ENCODE measurements at regions not wholly inside any gene's neighbourhood (a gene's known extent, or its start where the extent isn't known, plus 50 kb on each side); places are given as distances from the start of the nearest gene placed in this dataset.

GRCh38 chr12:9406564-9407424 lies 198.6 kb upstream of the PZP start:
- no peak for DNase-seq
- Histone ChIP-seq H2AFZ (replicated peaks; ENCODE audit: low read length, poor library complexity) (no peak overlapping the region), H3K27ac (ENCODE audit: insufficient read depth, low read length) (no peak overlapping the region), H4K20me1 (ENCODE audit: insufficient read depth, low read length) (no peaks in the 10 kb centered on the region), H2BK15ac (ENCODE audit: low read depth, low read length) (no peak overlapping the region), H3K9me3 (ENCODE audit: control insufficient read depth, insufficient read depth, low read length) (no peaks in the 10 kb centered on the region), H2AK5ac (ENCODE audit: low read depth, low read length) (no peak overlapping the region), H2BK120ac (ENCODE audit: low read depth, low read length) (no peak overlapping the region), H4K5ac (ENCODE audit: low read depth, low read length) (no peak overlapping the region), H3K9ac (ENCODE audit: low read depth, low read length) (no peak overlapping the region), H4K8ac (ENCODE audit: low read depth in 2 of 2, low read length in 2 of 2) (no peak overlapping the region), H3K4me3 (ENCODE audit: insufficient read depth, low read depth, low read length) (no peak overlapping the region), H4K91ac (ENCODE audit: insufficient read depth, low read depth, low read length) (no peak overlapping the region), H2BK20ac (ENCODE audit: low read depth, low read length) (no peak overlapping the region), H3K18ac (ENCODE audit: low read depth, low read length) (no peak overlapping the region), H3K23ac (ENCODE audit: low read depth, low read length) (no peak overlapping the region), H2BK5ac (ENCODE audit: low read depth, low read length, poor library complexity, severe bottlenecking) (no peak overlapping the region), H3K4ac (ENCODE audit: low read depth, low read length) (no peak overlapping the region), H3K79me1 (ENCODE audit: low read depth in 1 of 2, low read length in 2 of 2) (no peaks in the 10 kb centered on the region), H3K4me1 (ENCODE audit: control insufficient read depth, insufficient read depth, low read length) (no peaks in the 10 kb centered on the region; the same call in 1 of the 2 replicates), H3K9me1 (ENCODE audit: insufficient read depth, low read length) (no peaks in the 10 kb centered on the region), H3K27me3 (ENCODE audit: control insufficient read depth, insufficient read depth, low read length) (peaks cover 5% of the 10 kb centered on the region; the same call in 1 of the 2 replicates), H2AK9ac (replicated peaks; ENCODE audit: low read depth, low read length, poor library complexity) (no peak overlapping the region), H3K14ac (replicated peaks; ENCODE audit: low read depth, low read length) (no peak overlapping the region), H3K56ac (ENCODE audit: extremely low read depth, insufficient read depth, low read length) (no peak overlapping the region), H3K4me2 (ENCODE audit: low read depth, low read length) (no peak overlapping the region), H3K36me3 (ENCODE audit: control insufficient read depth, insufficient read depth, low read length) (no peaks in the 10 kb centered on the region)
- TF ChIP-seq RFX5 (IDR thresholded peaks at IDR 0.05; ENCODE audit: low read depth, low read length) (no peak), FOS (IDR thresholded peaks at IDR 0.05; ENCODE audit: low read depth, low read length) (no peak), MAFK (IDR thresholded peaks at IDR 0.05; ENCODE audit: low read depth, low read length) (no peak), CHD1 (IDR thresholded peaks at IDR 0.05; ENCODE audit: low read depth, low read length) (no peak), CEBPB (IDR thresholded peaks at IDR 0.05; ENCODE audit: low read depth, low read length) (no peak), MXI1 (IDR thresholded peaks at IDR 0.05; ENCODE audit: borderline replicate concordance, low read depth, low read length) (no peak), SMC3 (IDR thresholded peaks at IDR 0.05; ENCODE audit: low read depth, low read length) (no peak)
- ChIA-PET POLR2A (ENCODE audit: unreplicated experiment) (no interaction called here), CTCF (no interaction called here)
- no TSS peak for BruUV-seq (replicated peaks)
- WGBS, 2 experiments (ENCODE audit: extremely low coverage in 2 of 2, insufficient read length in 1 of 2): no CpG with 5 or more reads among the region's 46 CpGs
- dilution Hi-C loops (cut with HindIII; ENCODE audit: low sequenced_read_pairs, unreplicated experiment) (no loop called here), in situ Hi-C loops (cut with MboI; ENCODE audit: low sequenced_read_pairs) (no loop called here), intact Hi-C loops (cut with micrococcal nuclease) (no loop called here)
- ATAC-seq (ENCODE audit: low read depth): no peak
